ENCODE measurements at regions not wholly inside any gene's neighbourhood (a gene's known extent, or its start where the extent isn't known, plus 50 kb on each side); places are given as distances from the start of the nearest gene placed in this dataset.

- Histone ChIP-seq H3K9me3 (ENCODE audit: control insufficient read depth, low read length) (no peaks in the 10 kb centered on the region), H3K27me3 (ENCODE audit: control insufficient read depth, insufficient read depth, low read length) (no peaks in the 10 kb centered on the region), H3K27ac (no peak overlapping the region), H3K4me1 (no peaks in the 10 kb centered on the region), H3K4me3 (ENCODE audit: low read depth, low read length) (no peak overlapping the region), H2AFZ (no peak overlapping the region), H3K9ac (no peak overlapping the region), H3K79me2 (no peaks in the 10 kb centered on the region), H3K4me2 (ENCODE audit: low read length) (no peak overlapping the region), H3K36me3 (ENCODE audit: control insufficient read depth, insufficient read depth, low read length) (no peaks in the 10 kb centered on the region)
- no peak for TF ChIP-seq CTCF (IDR thresholded peaks at IDR 0.05)
These were observed 246.9 kb downstream of the IRS1 start for GRCh38 chr2:226552571-226553285.

- Histone ChIP-seq H3K4me3 (ENCODE audit: low read depth, low read length) (no peak overlapping the region), H3K36me3 (ENCODE audit: control insufficient read depth, insufficient read depth, low read length) (no peaks in the 10 kb centered on the region), H3K4me2 (ENCODE audit: low read length) (no peak overlapping the region), H2AFZ (no peak overlapping the region), H3K27me3 (ENCODE audit: control insufficient read depth, insufficient read depth, low read length) (no peaks in the 10 kb centered on the region), H3K4me1 (no peaks in the 10 kb centered on the region), H3K27ac (no peak overlapping the region), H3K79me2 (no peaks in the 10 kb centered on the region), H3K9me3 (ENCODE audit: control insufficient read depth, low read length) (no peaks in the 10 kb centered on the region), H3K9ac (no peak overlapping the region)
- TF ChIP-seq CTCF (IDR thresholded peaks at IDR 0.05), result no peak
These were observed 247.9 kb downstream of the IRS1 start for GRCh38 chr2:226551522-226552250.

- H3K79me2 ChIP-seq, result no peaks in the 10 kb centered on the region
- H2AFZ ChIP-seq, result no peak overlapping the region
- no peaks in the 10 kb centered on the region for H3K27me3 ChIP-seq (ENCODE audit: control insufficient read depth, insufficient read depth, low read length)
- TF ChIP-seq CTCF (IDR thresholded peaks at IDR 0.05), result no peak
- H3K4me2 ChIP-seq (ENCODE audit: low read length), result no peak overlapping the region
- H3K4me3 ChIP-seq (ENCODE audit: low read depth, low read length), result no peak overlapping the region
- H3K9ac ChIP-seq, result no peak overlapping the region
- no peaks in the 10 kb centered on the region for H3K9me3 ChIP-seq (ENCODE audit: control insufficient read depth, low read length)
- no peaks in the 10 kb centered on the region for H3K4me1 ChIP-seq
- no peaks in the 10 kb centered on the region for H3K36me3 ChIP-seq (ENCODE audit: control insufficient read depth, insufficient read depth, low read length)
- no peak overlapping the region for H3K27ac ChIP-seq
These were observed 248.8 kb downstream of the IRS1 start for GRCh38 chr2:226550801-226551200.

GRCh38 chr2:226548732-226549131 lies 250.9 kb downstream of the IRS1 start:
- Histone ChIP-seq H3K9ac (no peak overlapping the region), H3K4me1 (no peaks in the 10 kb centered on the region), H3K27ac (no peak overlapping the region), H3K27me3 (ENCODE audit: control insufficient read depth, insufficient read depth, low read length) (no peaks in the 10 kb centered on the region), H2AFZ (no peak overlapping the region), H3K79me2 (no peaks in the 10 kb centered on the region), H3K9me3 (ENCODE audit: control insufficient read depth, low read length) (no peaks in the 10 kb centered on the region), H3K36me3 (ENCODE audit: control insufficient read depth, insufficient read depth, low read length) (no peaks in the 10 kb centered on the region), H3K4me2 (ENCODE audit: low read length) (no peak overlapping the region), H3K4me3 (ENCODE audit: low read depth, low read length) (no peak overlapping the region)
- TF ChIP-seq CTCF (IDR thresholded peaks at IDR 0.05), result no peak
